ENCODE measurements at regions not wholly inside any gene's neighbourhood (a gene's known extent, or its start where the extent isn't known, plus 50 kb on each side); places are given as distances from the start of the nearest gene placed in this dataset.

DNA sequence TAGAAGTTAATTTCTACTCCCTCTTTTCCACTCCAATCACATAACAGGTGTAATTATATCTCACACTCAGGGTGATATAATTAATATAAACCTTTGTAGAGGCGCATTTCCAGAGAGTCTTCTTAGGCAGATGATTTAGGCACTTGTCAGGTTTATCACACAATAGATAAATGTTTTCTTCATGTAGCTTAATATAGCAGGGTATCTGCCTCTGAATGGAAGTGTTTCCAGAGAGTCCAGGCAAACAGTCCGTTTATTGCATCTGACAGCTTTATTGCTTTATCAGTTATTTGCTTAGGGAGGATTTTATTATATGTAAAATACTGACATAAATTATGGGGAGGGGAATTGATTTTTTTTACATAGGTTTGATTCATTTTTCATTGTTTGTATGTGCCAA is 766.3 kb downstream of the SLC4A3 start:
- in situ Hi-C loops (cut with MboI) = no loop called here
- TF ChIP-seq TEAD4 (IDR thresholded peaks at IDR 0.05; ENCODE audit: low read length) = no peak
- no peak for TF ChIP-seq TEAD4 (CRISPR knock-in tag; IDR thresholded peaks at IDR 0.05; ENCODE audit: borderline replicate concordance)
- TF ChIP-seq DNMT1 (IDR thresholded peaks at IDR 0.05) = no peak
- no peak for TF ChIP-seq NFYB (IDR thresholded peaks at IDR 0.05; ENCODE audit: extremely low read depth, insufficient read length)
- no peak for TF ChIP-seq GTF2E2 (tag; IDR thresholded peaks at IDR 0.05)
- TF ChIP-seq L3MBTL2 (IDR thresholded peaks at IDR 0.05) = no peak
- no peak for TF ChIP-seq GABPA (tag; conservative IDR thresholded peaks at IDR 0.05; ENCODE audit: low read depth)
- no peaks in the 10 kb centered on the region for H4K20me1 ChIP-seq (replicated peaks; ENCODE audit: control insufficient read depth, insufficient read depth, low read length)
- ChIA-PET CTCF (ENCODE audit: low intra/inter-chr PET ratio) (no interaction called here), POLR2A (no interaction called here)
- H3K9ac ChIP-seq (ENCODE audit: insufficient read depth in 1 of 2, low read depth in 2 of 2, low read length in 2 of 2) = no peak overlapping the region
- H3K4me2 ChIP-seq (ENCODE audit: insufficient read depth, low read length) = no peak overlapping the region
- no peaks in the 10 kb centered on the region for H3K9me3 ChIP-seq (replicated peaks; ENCODE audit: control insufficient read depth, insufficient read depth, low read depth, low read length)
- H3K27ac ChIP-seq (ENCODE audit: extremely low read depth, low read depth, low read length) = no peak overlapping the region
- H2AFZ ChIP-seq (ENCODE audit: low read depth, low read length) = no peak overlapping the region
- intact Hi-C loops (cut with micrococcal nuclease) = no loop called here
- no peaks in the 10 kb centered on the region for H3K36me3 ChIP-seq (ENCODE audit: control insufficient read depth, insufficient read depth, low read length)
- 0% methylated on average over 2 of the region's 2 CpGs for WGBS (ENCODE audit: insufficient coverage, low coverage, missing lambda C conversion rate)
- H3K4me3 ChIP-seq = no peak overlapping the region
- DNase-seq (ENCODE audit: extremely low read depth in 1 of 4, low spot score in 3 of 4) = no peak
- no peaks in the 10 kb centered on the region for H3K27me3 ChIP-seq (ENCODE audit: control insufficient read depth in 2 of 2, insufficient read depth in 2 of 2, low read length in 2 of 2)
- no TSS peak for BruUV-seq (replicated peaks)
- no peaks in the 10 kb centered on the region for H3K9me1 ChIP-seq (ENCODE audit: control insufficient read depth, insufficient read depth, low read length)
- FAIRE-seq = no peak
- ATAC-seq = no peak
- no peaks in the 10 kb centered on the region for H3K79me2 ChIP-seq (ENCODE audit: control insufficient read depth, insufficient read depth, low read length)
- H3K4me1 ChIP-seq (replicated peaks in 1 of 2; ENCODE audit: control insufficient read depth in 2 of 2, insufficient read depth in 2 of 2, low read length in 2 of 2) = no peaks in the 10 kb centered on the region

DNA sequence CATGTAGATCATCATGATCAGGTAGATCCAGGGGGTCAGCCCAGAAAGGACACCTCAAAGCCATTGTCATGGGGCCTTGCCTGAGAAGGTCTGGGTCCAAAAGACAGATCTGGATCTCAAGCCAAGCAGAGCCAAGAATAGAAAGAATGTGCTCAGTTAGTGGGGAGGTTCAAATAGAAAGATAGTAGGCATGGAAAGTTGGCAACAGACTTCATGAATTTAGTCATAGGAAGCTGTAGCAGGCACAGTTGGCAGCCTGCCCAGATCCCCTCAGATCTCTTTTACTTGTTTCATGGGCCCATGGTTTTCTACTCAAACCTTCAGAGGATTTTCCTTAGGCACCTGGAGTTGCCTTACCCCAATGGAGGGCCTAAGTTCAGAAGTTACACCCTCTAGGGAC is 767.0 kb downstream of the SLC4A3 start:
- H3K4me1 ChIP-seq (replicated peaks in 1 of 2; ENCODE audit: control insufficient read depth in 2 of 2, insufficient read depth in 2 of 2, low read length in 2 of 2) = no peaks in the 10 kb centered on the region
- TF ChIP-seq BRD9 (IDR thresholded peaks at IDR 0.05; ENCODE audit: low read depth, partially characterized antibody) (no peak), KDM5B (IDR thresholded peaks at IDR 0.05; ENCODE audit: insufficient replicate concordance, low read depth, low read length) (no peak), ZNF197 (CRISPR knock-in tag; IDR thresholded peaks at IDR 0.05; ENCODE audit: low read depth) (no peak), ATF7 (IDR thresholded peaks at IDR 0.05) (no peak), RBM17 (IDR thresholded peaks at IDR 0.05; ENCODE audit: borderline replicate concordance, low read depth, low read length) (no peak)
- TF ChIP-seq, protein P1, sequence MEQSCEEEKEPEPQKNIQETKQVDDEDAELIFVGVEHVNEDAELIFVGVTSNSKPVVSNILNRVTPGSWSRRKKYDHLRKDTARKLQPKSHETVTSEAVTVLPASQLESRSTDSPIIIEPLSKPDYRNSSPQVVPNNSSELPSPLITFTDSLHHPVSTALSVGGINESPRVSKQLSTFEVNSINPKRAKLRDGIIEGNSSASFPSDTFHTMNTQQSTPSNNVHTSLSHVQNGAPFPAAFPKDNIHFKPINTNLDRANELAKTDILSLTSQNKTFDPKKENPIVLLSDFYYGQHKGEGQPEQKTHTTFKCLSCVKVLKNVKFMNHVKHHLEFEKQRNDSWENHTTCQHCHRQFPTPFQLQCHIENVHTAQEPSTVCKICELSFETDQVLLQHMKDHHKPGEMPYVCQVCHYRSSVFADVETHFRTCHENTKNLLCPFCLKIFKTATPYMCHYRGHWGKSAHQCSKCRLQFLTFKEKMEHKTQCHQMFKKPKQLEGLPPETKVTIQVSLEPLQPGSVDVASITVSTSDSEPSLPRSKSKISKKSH (CRISPR knock-in tag; IDR thresholded peaks at IDR 0.05) = no peak
- no peak overlapping the region for H3K4me3 ChIP-seq
- H3K27me3 ChIP-seq (ENCODE audit: control insufficient read depth in 2 of 2, insufficient read depth in 2 of 2, low read length in 2 of 2) = no peaks in the 10 kb centered on the region
- no peak overlapping the region for H3K27ac ChIP-seq (ENCODE audit: extremely low read depth, low read depth, low read length)
- no peak overlapping the region for H3K9ac ChIP-seq (ENCODE audit: insufficient read depth in 1 of 2, low read depth in 2 of 2, low read length in 2 of 2)
- H2AFZ ChIP-seq (ENCODE audit: low read depth, low read length) = no peak overlapping the region
- ATAC-seq = no peak
- H3K79me2 ChIP-seq (ENCODE audit: control insufficient read depth, insufficient read depth, low read length) = no peaks in the 10 kb centered on the region
- intact Hi-C loops (cut with micrococcal nuclease) = no loop called here
- H3K36me3 ChIP-seq (ENCODE audit: control insufficient read depth, insufficient read depth, low read length) = no peaks in the 10 kb centered on the region
- no TSS peak for BruUV-seq (replicated peaks)
- no peaks in the 10 kb centered on the region for H3K9me3 ChIP-seq (replicated peaks; ENCODE audit: control insufficient read depth, insufficient read depth, low read depth, low read length)
- no peaks in the 10 kb centered on the region for H4K20me1 ChIP-seq (replicated peaks; ENCODE audit: control insufficient read depth, insufficient read depth, low read length)
- no peaks in the 10 kb centered on the region for H3K9me1 ChIP-seq (ENCODE audit: control insufficient read depth, insufficient read depth, low read length)
- ChIA-PET CTCF (ENCODE audit: low intra/inter-chr PET ratio) (no interaction called here), POLR2A (interaction anchor here (1.0 kb wide), 1 partner anchor 8 kb away, joined by 5 read pairs; no protein-coding TSS in a partner anchor)
- DNase-seq (ENCODE audit: extremely low read depth in 1 of 4, low spot score in 3 of 4) = no peak
- in situ Hi-C loops (cut with MboI) = no loop called here
- no peak for FAIRE-seq
- H3K4me2 ChIP-seq (ENCODE audit: insufficient read depth, low read length) = no peak overlapping the region

All from K562 (cell line).